ENCODE measurements at regions not wholly inside any gene's neighbourhood (a gene's known extent, or its start where the extent isn't known, plus 50 kb on each side); places are given as distances from the start of the nearest gene placed in this dataset.

- TF ChIP-seq CTCF (IDR thresholded peaks at IDR 0.05; ENCODE audit: low read depth, low read length) = no peak
- Histone ChIP-seq H3K27ac (ENCODE audit: low read depth, low read length) (no peak overlapping the region), H3K27me3 (ENCODE audit: control insufficient read depth, insufficient read depth, low read length) (no peaks in the 10 kb centered on the region), H3K4me3 (ENCODE audit: low read depth, low read length) (no peak overlapping the region), H3K9me3 (ENCODE audit: control insufficient read depth, insufficient read depth, low read length) (peaks cover 5% of the 10 kb centered on the region)
- ChIA-PET CTCF (no interaction called here), POLR2A (no interaction called here)
- no peak for DNase-seq (ENCODE audit: low read depth, low spot score)
Observed at GRCh38 chr12:97813301-97813700, 350.7 kb downstream of the RMST start.

- Histone ChIP-seq H3K4me3 (ENCODE audit: low read depth, low read length) (no peak overlapping the region), H3K9me3 (ENCODE audit: control insufficient read depth, insufficient read depth, low read length) (peaks cover 9% of the 10 kb centered on the region), H3K27ac (ENCODE audit: low read depth, low read length) (no peak overlapping the region), H3K27me3 (ENCODE audit: control insufficient read depth, insufficient read depth, low read length) (no peaks in the 10 kb centered on the region)
- no peak for DNase-seq (ENCODE audit: low read depth, low spot score)
- POLR2A ChIA-PET = no interaction called here
- CTCF ChIA-PET = no interaction called here
- TF ChIP-seq CTCF (IDR thresholded peaks at IDR 0.05; ENCODE audit: low read depth, low read length) = no peak
Observed at GRCh38 chr12:97821806-97822205, 359.2 kb downstream of the RMST start.

GRCh38 chr12:97835541-97835940 is 372.9 kb downstream of the RMST start:
- no peaks in the 10 kb centered on the region for H3K27me3 ChIP-seq (ENCODE audit: control insufficient read depth, insufficient read depth, low read length)
- no peak for TF ChIP-seq CTCF (IDR thresholded peaks at IDR 0.05; ENCODE audit: low read depth, low read length)
- CTCF ChIA-PET = no interaction called here
- DNase-seq (ENCODE audit: low read depth, low spot score) = no peak
- no peak overlapping the region for H3K4me3 ChIP-seq (ENCODE audit: low read depth, low read length)
- H3K27ac ChIP-seq (ENCODE audit: low read depth, low read length) = no peak overlapping the region
- H3K9me3 ChIP-seq (ENCODE audit: control insufficient read depth, insufficient read depth, low read length) = no peaks in the 10 kb centered on the region
- POLR2A ChIA-PET = no interaction called here

- no peak overlapping the region for H3K27ac ChIP-seq (ENCODE audit: low read depth, low read length)
- CTCF ChIA-PET = no interaction called here
Observed at GRCh38 chr12:97837401-97837800, 374.8 kb downstream of the RMST start.

GRCh38 chr12:97848051-97848450 is 385.4 kb downstream of the RMST start:
- Histone ChIP-seq H3K27me3 (ENCODE audit: control insufficient read depth, insufficient read depth, low read length) (no peaks in the 10 kb centered on the region), H3K9me3 (ENCODE audit: control insufficient read depth, insufficient read depth, low read length) (peaks cover 9% of the 10 kb centered on the region; the same call in 1 of the 2 replicates), H3K27ac (ENCODE audit: low read depth, low read length) (no peak overlapping the region), H3K4me3 (ENCODE audit: low read depth, low read length) (no peak overlapping the region)
- no peak for TF ChIP-seq CTCF (IDR thresholded peaks at IDR 0.05; ENCODE audit: low read depth, low read length)
- DNase-seq (ENCODE audit: low read depth, low spot score) = no peak
- ChIA-PET POLR2A (no interaction called here), CTCF (no interaction called here)

More at GRCh38 chr12:97837401-97837800, 374.8 kb downstream of the RMST start:
- no peak overlapping the region for H3K4me3 ChIP-seq (ENCODE audit: low read depth, low read length)
- H3K9me3 ChIP-seq (ENCODE audit: control insufficient read depth, insufficient read depth, low read length) = no peaks in the 10 kb centered on the region
- POLR2A ChIA-PET = no interaction called here
- no peak for TF ChIP-seq CTCF (IDR thresholded peaks at IDR 0.05; ENCODE audit: low read depth, low read length)
- DNase-seq (ENCODE audit: low read depth, low spot score) = no peak
- no peaks in the 10 kb centered on the region for H3K27me3 ChIP-seq (ENCODE audit: control insufficient read depth, insufficient read depth, low read length)

Data from AG04450 (cell line).